DMS153 treated with DMSO at 0.1 percent for 48 hours (cell line): ENCODE measurements at regions not wholly inside any gene's neighbourhood (a gene's known extent, or its start where the extent isn't known, plus 50 kb on each side); places are given as distances from the start of the nearest gene placed in this dataset.

Experiments used
- DNase-seq: peaks from one replicate; lab custom pipeline; 2025; ENCODE audit not compliant: unreplicated experiment; lab: John Stamatoyannopoulos, UW

GRCh38 chr5:175805256-175806011 lies 65.9 kb upstream of the CPLX2 start:
- DNase-seq: no peak

- no peak for DNase-seq
Observed at GRCh38 chr5:175808711-175809110, 62.7 kb upstream of the CPLX2 start.

GRCh38 chr5:175809531-175810121 lies 61.8 kb upstream of the CPLX2 start:
- no peak for DNase-seq

GRCh38 chr5:175810457-175810856 lies 60.9 kb upstream of the CPLX2 start:
- no peak for DNase-seq

GRCh38 chr5:175811589-175811988 lies 59.8 kb upstream of the CPLX2 start:
- DNase-seq: no peak

- no peak for DNase-seq
Observed at GRCh38 chr5:175813943-175814630, 57.3 kb upstream of the CPLX2 start.

GRCh38 chr5:175814691-175815090 lies 56.7 kb upstream of the CPLX2 start:
- no peak for DNase-seq

GRCh38 chr5:175815126-175815913 lies 56.1 kb upstream of the CPLX2 start:
- no peak for DNase-seq

GRCh38 chr5:175816348-175816747 lies 55.0 kb upstream of the CPLX2 start:
- DNase-seq: no peak

- no peak for DNase-seq
Observed at GRCh38 chr5:175819090-175819425, 52.3 kb upstream of the CPLX2 start.

GRCh38 chr5:175820230-175820629 lies 51.1 kb upstream of the CPLX2 start:
- no peak for DNase-seq
